ENCODE measurements at regions not wholly inside any gene's neighbourhood (a gene's known extent, or its start where the extent isn't known, plus 50 kb on each side); places are given as distances from the start of the nearest gene placed in this dataset.

DNA sequence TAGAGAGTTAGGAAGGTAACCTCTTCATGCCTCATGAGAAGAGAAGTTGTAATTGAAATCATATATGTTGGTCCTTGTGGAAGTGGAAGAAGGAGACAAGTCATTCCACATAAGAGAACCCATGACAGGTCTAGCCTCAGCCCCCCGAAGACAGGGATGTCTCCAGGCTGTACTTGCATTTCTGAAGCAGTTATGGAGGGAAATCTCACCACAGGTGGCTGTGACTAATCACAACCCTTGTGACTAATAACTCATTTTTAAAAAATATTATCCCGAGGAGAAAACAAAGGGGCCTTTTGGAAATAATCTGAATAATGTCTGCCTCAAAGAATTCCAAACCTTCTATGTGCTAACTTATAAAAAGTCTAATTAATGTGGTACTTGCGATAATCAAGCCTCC, 262.1 kb upstream of the RPS23 start:
- no peak for DNase-seq (ENCODE audit: low spot score)
- Histone ChIP-seq H3K9me3 (ENCODE audit: control insufficient read depth in 4 of 4, low read length in 3 of 4) (no peaks in the 10 kb centered on the region), H3K36me3 (ENCODE audit: control insufficient read depth in 4 of 4, insufficient read depth in 3 of 4, low read depth in 1 of 4, low read length in 3 of 4) (no peaks in the 10 kb centered on the region), H3K27ac (ENCODE audit: low read depth in 1 of 2, low read length in 2 of 2) (no peak overlapping the region), H3K9ac (ENCODE audit: low read depth in 1 of 2, low read length in 2 of 2) (no peak overlapping the region), H3K4me3 (ENCODE audit: low read depth in 1 of 3, low read length in 3 of 3) (no peak overlapping the region), H3K27me3 (ENCODE audit: control insufficient read depth in 4 of 4, insufficient read depth in 4 of 4, low read length in 3 of 4) (no peaks in the 10 kb centered on the region), H3K4me1 (ENCODE audit: control insufficient read depth in 4 of 4, insufficient read depth in 4 of 4, low read length in 3 of 4) (peaks cover 0 to 2% (median 0%) of the 10 kb centered on the region in 4 donors)
- 96% methylated on average over 3 of the region's 3 CpGs for WGBS
- TF ChIP-seq, protein P1, sequence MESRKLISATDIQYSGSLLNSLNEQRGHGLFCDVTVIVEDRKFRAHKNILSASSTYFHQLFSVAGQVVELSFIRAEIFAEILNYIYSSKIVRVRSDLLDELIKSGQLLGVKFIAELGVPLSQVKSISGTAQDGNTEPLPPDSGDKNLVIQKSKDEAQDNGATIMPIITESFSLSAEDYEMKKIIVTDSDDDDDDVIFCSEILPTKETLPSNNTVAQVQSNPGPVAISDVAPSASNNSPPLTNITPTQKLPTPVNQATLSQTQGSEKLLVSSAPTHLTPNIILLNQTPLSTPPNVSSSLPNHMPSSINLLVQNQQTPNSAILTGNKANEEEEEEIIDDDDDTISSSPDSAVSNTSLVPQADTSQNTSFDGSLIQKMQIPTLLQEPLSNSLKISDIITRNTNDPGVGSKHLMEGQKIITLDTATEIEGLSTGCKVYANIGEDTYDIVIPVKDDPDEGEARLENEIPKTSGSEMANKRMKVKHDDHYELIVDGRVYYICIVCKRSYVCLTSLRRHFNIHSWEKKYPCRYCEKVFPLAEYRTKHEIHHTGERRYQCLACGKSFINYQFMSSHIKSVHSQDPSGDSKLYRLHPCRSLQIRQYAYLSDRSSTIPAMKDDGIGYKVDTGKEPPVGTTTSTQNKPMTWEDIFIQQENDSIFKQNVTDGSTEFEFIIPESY (IDR thresholded peaks at IDR 0.05) = no peak
- TF ChIP-seq FOXA1 (IDR thresholded peaks at IDR 0.05) (no peak), JUND (IDR thresholded peaks at IDR 0.05) (no peak), GABPA (IDR thresholded peaks at IDR 0.05 in 1 of 2, conservative IDR thresholded peaks at IDR 0.05 in 1 of 2) (no peak), HNF4G (IDR thresholded peaks at IDR 0.05) (no peak), FOXA2 (IDR thresholded peaks at IDR 0.05) (no peak), RXRA (IDR thresholded peaks at IDR 0.05) (no peak)
- TF ChIP-seq, protein P2, sequence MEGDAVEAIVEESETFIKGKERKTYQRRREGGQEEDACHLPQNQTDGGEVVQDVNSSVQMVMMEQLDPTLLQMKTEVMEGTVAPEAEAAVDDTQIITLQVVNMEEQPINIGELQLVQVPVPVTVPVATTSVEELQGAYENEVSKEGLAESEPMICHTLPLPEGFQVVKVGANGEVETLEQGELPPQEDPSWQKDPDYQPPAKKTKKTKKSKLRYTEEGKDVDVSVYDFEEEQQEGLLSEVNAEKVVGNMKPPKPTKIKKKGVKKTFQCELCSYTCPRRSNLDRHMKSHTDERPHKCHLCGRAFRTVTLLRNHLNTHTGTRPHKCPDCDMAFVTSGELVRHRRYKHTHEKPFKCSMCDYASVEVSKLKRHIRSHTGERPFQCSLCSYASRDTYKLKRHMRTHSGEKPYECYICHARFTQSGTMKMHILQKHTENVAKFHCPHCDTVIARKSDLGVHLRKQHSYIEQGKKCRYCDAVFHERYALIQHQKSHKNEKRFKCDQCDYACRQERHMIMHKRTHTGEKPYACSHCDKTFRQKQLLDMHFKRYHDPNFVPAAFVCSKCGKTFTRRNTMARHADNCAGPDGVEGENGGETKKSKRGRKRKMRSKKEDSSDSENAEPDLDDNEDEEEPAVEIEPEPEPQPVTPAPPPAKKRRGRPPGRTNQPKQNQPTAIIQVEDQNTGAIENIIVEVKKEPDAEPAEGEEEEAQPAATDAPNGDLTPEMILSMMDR (IDR thresholded peaks at IDR 0.05; ENCODE audit: low read depth, low read length, missing input control) = no peak
- TF ChIP-seq, protein P3, sequence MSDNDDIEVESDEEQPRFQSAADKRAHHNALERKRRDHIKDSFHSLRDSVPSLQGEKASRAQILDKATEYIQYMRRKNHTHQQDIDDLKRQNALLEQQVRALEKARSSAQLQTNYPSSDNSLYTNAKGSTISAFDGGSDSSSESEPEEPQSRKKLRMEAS (IDR thresholded peaks at IDR 0.05) = no peak

DNA sequence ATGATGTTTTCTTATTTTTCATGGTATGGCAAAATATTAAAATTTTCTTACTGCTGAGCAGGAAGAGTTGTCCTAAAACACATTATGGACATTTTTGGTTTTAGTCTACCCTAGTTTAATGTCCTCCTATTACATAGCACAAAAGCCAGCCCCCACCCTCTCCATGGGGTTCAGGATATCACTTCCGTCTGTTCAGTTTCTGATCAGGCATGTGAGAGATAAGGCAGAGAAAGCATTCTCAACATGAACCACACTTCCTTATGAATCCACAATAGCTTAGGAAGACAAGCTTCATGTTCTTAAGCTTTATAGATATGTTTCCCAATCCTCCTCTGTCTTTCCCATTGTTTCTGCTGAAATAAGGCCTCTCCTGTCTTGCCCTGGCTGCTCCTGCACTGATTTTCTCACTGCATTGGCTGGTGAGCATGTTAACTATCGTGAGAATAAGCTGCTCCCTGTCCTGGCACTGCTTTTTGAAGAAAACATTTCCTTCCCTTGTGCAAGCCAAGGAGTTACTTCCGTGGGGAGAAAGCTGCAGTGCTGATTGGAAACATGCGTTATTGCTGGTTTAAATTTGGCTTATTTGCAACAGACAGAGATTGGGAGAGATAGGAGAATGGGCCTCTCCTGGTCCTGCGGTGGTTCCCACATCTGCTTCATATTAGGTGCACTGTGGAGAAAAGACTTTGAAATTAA, 260.3 kb upstream of the RPS23 start:
- H3K4me3 ChIP-seq (ENCODE audit: low read depth in 1 of 3, low read length in 3 of 3) = no peak overlapping the region
- WGBS = 74% methylated on average over 5 of the region's 5 CpGs
- H3K9me3 ChIP-seq (ENCODE audit: control insufficient read depth in 4 of 4, low read length in 3 of 4) = no peaks in the 10 kb centered on the region
- no peaks in the 10 kb centered on the region for H3K27me3 ChIP-seq (ENCODE audit: control insufficient read depth in 4 of 4, insufficient read depth in 4 of 4, low read length in 3 of 4)
- no peaks in the 10 kb centered on the region for H3K36me3 ChIP-seq (ENCODE audit: control insufficient read depth in 4 of 4, insufficient read depth in 3 of 4, low read depth in 1 of 4, low read length in 3 of 4)
- no peak overlapping the region for H3K9ac ChIP-seq (ENCODE audit: low read depth in 1 of 2, low read length in 2 of 2)
- H3K27ac ChIP-seq (ENCODE audit: low read depth in 1 of 2, low read length in 2 of 2) = no peak overlapping the region
- DNase-seq (ENCODE audit: low spot score) = no peak
- no peak for TF ChIP-seq FOXA2 (IDR thresholded peaks at IDR 0.05)
- TF ChIP-seq, protein P3 (IDR thresholded peaks at IDR 0.05) = no peak
- TF ChIP-seq GABPA (IDR thresholded peaks at IDR 0.05 in 1 of 2, conservative IDR thresholded peaks at IDR 0.05 in 1 of 2) = no peak
- TF ChIP-seq RXRA (IDR thresholded peaks at IDR 0.05) = no peak
- no peak for TF ChIP-seq SP1 (IDR thresholded peaks at IDR 0.05)
- no peak for TF ChIP-seq RAD21 (IDR thresholded peaks at IDR 0.05)
- no peak for TF ChIP-seq HNF4G (IDR thresholded peaks at IDR 0.05)
- TF ChIP-seq, protein P4, sequence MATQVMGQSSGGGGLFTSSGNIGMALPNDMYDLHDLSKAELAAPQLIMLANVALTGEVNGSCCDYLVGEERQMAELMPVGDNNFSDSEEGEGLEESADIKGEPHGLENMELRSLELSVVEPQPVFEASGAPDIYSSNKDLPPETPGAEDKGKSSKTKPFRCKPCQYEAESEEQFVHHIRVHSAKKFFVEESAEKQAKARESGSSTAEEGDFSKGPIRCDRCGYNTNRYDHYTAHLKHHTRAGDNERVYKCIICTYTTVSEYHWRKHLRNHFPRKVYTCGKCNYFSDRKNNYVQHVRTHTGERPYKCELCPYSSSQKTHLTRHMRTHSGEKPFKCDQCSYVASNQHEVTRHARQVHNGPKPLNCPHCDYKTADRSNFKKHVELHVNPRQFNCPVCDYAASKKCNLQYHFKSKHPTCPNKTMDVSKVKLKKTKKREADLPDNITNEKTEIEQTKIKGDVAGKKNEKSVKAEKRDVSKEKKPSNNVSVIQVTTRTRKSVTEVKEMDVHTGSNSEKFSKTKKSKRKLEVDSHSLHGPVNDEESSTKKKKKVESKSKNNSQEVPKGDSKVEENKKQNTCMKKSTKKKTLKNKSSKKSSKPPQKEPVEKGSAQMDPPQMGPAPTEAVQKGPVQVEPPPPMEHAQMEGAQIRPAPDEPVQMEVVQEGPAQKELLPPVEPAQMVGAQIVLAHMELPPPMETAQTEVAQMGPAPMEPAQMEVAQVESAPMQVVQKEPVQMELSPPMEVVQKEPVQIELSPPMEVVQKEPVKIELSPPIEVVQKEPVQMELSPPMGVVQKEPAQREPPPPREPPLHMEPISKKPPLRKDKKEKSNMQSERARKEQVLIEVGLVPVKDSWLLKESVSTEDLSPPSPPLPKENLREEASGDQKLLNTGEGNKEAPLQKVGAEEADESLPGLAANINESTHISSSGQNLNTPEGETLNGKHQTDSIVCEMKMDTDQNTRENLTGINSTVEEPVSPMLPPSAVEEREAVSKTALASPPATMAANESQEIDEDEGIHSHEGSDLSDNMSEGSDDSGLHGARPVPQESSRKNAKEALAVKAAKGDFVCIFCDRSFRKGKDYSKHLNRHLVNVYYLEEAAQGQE (IDR thresholded peaks at IDR 0.05) = no peak
- H3K4me1 ChIP-seq (ENCODE audit: control insufficient read depth in 4 of 4, insufficient read depth in 4 of 4, low read length in 3 of 4) = peaks cover 0 to 4% (median 0%) of the 10 kb centered on the region in 4 donors
